ENCODE measurements at regions not wholly inside any gene's neighbourhood (a gene's known extent, or its start where the extent isn't known, plus 50 kb on each side); places are given as distances from the start of the nearest gene placed in this dataset.

- Histone ChIP-seq H3K27ac (ENCODE audit: low read depth in 2 of 2, low read length in 2 of 2) (no peak overlapping the region), H3K4me1 (ENCODE audit: control insufficient read depth in 2 of 3, insufficient read depth in 2 of 3, low read depth in 1 of 3, low read length in 3 of 3) (no peaks in the 10 kb centered on the region), H3K36me3 (ENCODE audit: control insufficient read depth in 2 of 3, insufficient read depth in 3 of 3, low read length in 3 of 3) (no peaks in the 10 kb centered on the region), H3K4me3 (ENCODE audit: low read length in 3 of 3) (no peak overlapping the region), H3K9ac (ENCODE audit: low read length in 3 of 3) (no peak overlapping the region), H3K9me3 (ENCODE audit: control insufficient read depth in 2 of 3, insufficient read depth in 1 of 3, low read length in 3 of 3) (no peaks in the 10 kb centered on the region), H3K27me3 (ENCODE audit: control insufficient read depth, insufficient read depth, low read length) (no peaks in the 10 kb centered on the region)
- TF ChIP-seq, protein P1, sequence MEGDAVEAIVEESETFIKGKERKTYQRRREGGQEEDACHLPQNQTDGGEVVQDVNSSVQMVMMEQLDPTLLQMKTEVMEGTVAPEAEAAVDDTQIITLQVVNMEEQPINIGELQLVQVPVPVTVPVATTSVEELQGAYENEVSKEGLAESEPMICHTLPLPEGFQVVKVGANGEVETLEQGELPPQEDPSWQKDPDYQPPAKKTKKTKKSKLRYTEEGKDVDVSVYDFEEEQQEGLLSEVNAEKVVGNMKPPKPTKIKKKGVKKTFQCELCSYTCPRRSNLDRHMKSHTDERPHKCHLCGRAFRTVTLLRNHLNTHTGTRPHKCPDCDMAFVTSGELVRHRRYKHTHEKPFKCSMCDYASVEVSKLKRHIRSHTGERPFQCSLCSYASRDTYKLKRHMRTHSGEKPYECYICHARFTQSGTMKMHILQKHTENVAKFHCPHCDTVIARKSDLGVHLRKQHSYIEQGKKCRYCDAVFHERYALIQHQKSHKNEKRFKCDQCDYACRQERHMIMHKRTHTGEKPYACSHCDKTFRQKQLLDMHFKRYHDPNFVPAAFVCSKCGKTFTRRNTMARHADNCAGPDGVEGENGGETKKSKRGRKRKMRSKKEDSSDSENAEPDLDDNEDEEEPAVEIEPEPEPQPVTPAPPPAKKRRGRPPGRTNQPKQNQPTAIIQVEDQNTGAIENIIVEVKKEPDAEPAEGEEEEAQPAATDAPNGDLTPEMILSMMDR (IDR thresholded peaks at IDR 0.05; ENCODE audit: borderline replicate concordance, extremely low read depth, insufficient read depth): no peak
- FAIRE-seq (no peak), DNase-seq (no peak)
- intact Hi-C loops (cut with DNase I): no loop called here
Observed at GRCh38 chr2:17232776-17233556, 285.3 kb downstream of the RAD51AP2 start.

- Histone ChIP-seq H3K4me3 (ENCODE audit: low read length in 3 of 3) (no peak overlapping the region), H3K27me3 (ENCODE audit: control insufficient read depth, insufficient read depth, low read length) (no peaks in the 10 kb centered on the region), H3K9me3 (ENCODE audit: control insufficient read depth in 2 of 3, insufficient read depth in 1 of 3, low read length in 3 of 3) (no peaks in the 10 kb centered on the region), H3K27ac (ENCODE audit: low read depth in 2 of 2, low read length in 2 of 2) (no peak overlapping the region), H3K36me3 (ENCODE audit: control insufficient read depth in 2 of 3, insufficient read depth in 3 of 3, low read length in 3 of 3) (no peaks in the 10 kb centered on the region), H3K4me1 (ENCODE audit: control insufficient read depth in 2 of 3, insufficient read depth in 2 of 3, low read depth in 1 of 3, low read length in 3 of 3) (no peaks in the 10 kb centered on the region), H3K9ac (ENCODE audit: low read length in 3 of 3) (no peak overlapping the region)
- intact Hi-C loops (cut with DNase I): no loop called here
- no peak for DNase-seq
- TF ChIP-seq, protein P1 (IDR thresholded peaks at IDR 0.05; ENCODE audit: borderline replicate concordance, extremely low read depth, insufficient read depth): no peak
- no peak for FAIRE-seq
Observed at GRCh38 chr2:17231394-17231965, 286.8 kb downstream of the RAD51AP2 start.

- H3K27ac ChIP-seq (ENCODE audit: low read depth in 2 of 2, low read length in 2 of 2): no peak overlapping the region
- no peaks in the 10 kb centered on the region for H3K27me3 ChIP-seq (ENCODE audit: control insufficient read depth, insufficient read depth, low read length)
- no peaks in the 10 kb centered on the region for H3K9me3 ChIP-seq (ENCODE audit: control insufficient read depth in 2 of 3, insufficient read depth in 1 of 3, low read length in 3 of 3)
- H3K4me3 ChIP-seq (ENCODE audit: low read length in 3 of 3): no peak overlapping the region
- FAIRE-seq (no peak), DNase-seq (no peak)
- TF ChIP-seq, protein P1 (IDR thresholded peaks at IDR 0.05; ENCODE audit: borderline replicate concordance, extremely low read depth, insufficient read depth): no peak
- H3K4me1 ChIP-seq (ENCODE audit: control insufficient read depth in 2 of 3, insufficient read depth in 2 of 3, low read depth in 1 of 3, low read length in 3 of 3): no peaks in the 10 kb centered on the region
- no peak overlapping the region for H3K9ac ChIP-seq (ENCODE audit: low read length in 3 of 3)
- no peaks in the 10 kb centered on the region for H3K36me3 ChIP-seq (ENCODE audit: control insufficient read depth in 2 of 3, insufficient read depth in 3 of 3, low read length in 3 of 3)
- intact Hi-C loops (cut with DNase I): no loop called here
Observed at GRCh38 chr2:17229414-17229813, 288.8 kb downstream of the RAD51AP2 start.
